K562 (cell line): ENCODE measurements at regions not wholly inside any gene's neighbourhood (a gene's known extent, or its start where the extent isn't known, plus 50 kb on each side); places are given as distances from the start of the nearest gene placed in this dataset.

Source experiments
- ATAC-seq: fragments of 200-7000 bp; cut with Tn5 transposase; 3 replicates; pipeline ENCODE4 v1.9.1; 2020; ENCODE audit warnings: moderate library complexity
- BruUV-seq: library from RNA; stranded (reverse); fragments of 400-500 nt; replicated peaks from 2 replicates; lab custom pipeline; 2021; lab: Mats Ljungman, UMichigan
- CTCF ChIA-PET: fragments of 300-600 bp; formaldehyde crosslinking; extraction: SDS; loops from one replicate; lab custom pipeline; 2021; ENCODE audit warnings: low intra/inter-chr PET ratio; lab: Yijun Ruan, JAX
- POLR2A ChIA-PET: fragments of 300-600, 350-650 bp; sonication (Branson Sonifier 250); formaldehyde crosslinking; extraction: SDS; loops from one replicate; lab custom pipeline; 2021; ENCODE audit warnings: antibody characterized with exemption, inconsistent platforms; lab: Yijun Ruan, JAX
- DNase-seq, 4 experiments: peaks; one replicate each; pipeline versions ENCODE4 v3.0.0 to v3.0.0-alpha.2; 2011 to 2018; ENCODE audit warnings: low spot score in 3 of 4, mixed read lengths in 3 of 4; ENCODE audit errors: extremely low read depth in 1 of 4
- FAIRE-seq: peaks from 2 replicates; lab custom pipeline; 2011; peaks lifted over from hg19 to GRCh38; lab: Jason Lieb, UNC
- H2AFZ ChIP-seq: 2 replicates; pipeline ENCODE4 v1.6.0; 2011; ENCODE audit warnings: low read depth, low read length, control low read depth, inconsistent platforms
- H3K27ac ChIP-seq: fragments of 200-600 bp; 3 replicates; pipeline ENCODE4 v1.8.0; 2011; ENCODE audit warnings: low read depth, mild to moderate bottlenecking, control low read depth, inconsistent platforms, low read length, moderate library complexity, mixed read lengths; ENCODE audit errors: extremely low read depth
- H3K27me3 ChIP-seq, 2 experiments: fragments of 300-600 bp in 1 of 2; 2 replicates in 1 of 2; 3 replicates in 1 of 2; pipeline versions ENCODE4 v1.6.0 to v1.8.0; 2011; ENCODE audit warnings: inconsistent platforms in 2 of 2, low read length in 2 of 2, mild to moderate bottlenecking in 1 of 2, mixed read lengths in 1 of 2, moderate library complexity in 1 of 2; ENCODE audit not compliant: control insufficient read depth in 2 of 2, insufficient read depth in 2 of 2
- H3K36me3 ChIP-seq: fragments of 300-600 bp; 3 replicates; pipeline ENCODE4 v1.8.0; 2011; ENCODE audit warnings: mild to moderate bottlenecking, low read length, inconsistent platforms; ENCODE audit not compliant: control insufficient read depth, insufficient read depth
- H3K4me1 ChIP-seq, 2 experiments: fragments of 200-600 bp in 1 of 2; replicated peaks in 1 of 2; 2 replicates in 1 of 2; 3 replicates in 1 of 2; pipeline versions ENCODE4 v1.5.1 to v1.8.0; 2011; ENCODE audit warnings: inconsistent platforms in 2 of 2, low read length in 2 of 2, mild to moderate bottlenecking in 1 of 2, mixed read lengths in 1 of 2, moderate library complexity in 1 of 2; ENCODE audit not compliant: control insufficient read depth in 2 of 2, insufficient read depth in 2 of 2
- H3K4me2 ChIP-seq: 2 replicates; pipeline ENCODE4 v1.6.1; 2011; ENCODE audit warnings: low read length, control low read depth, inconsistent platforms, mixed read lengths; ENCODE audit not compliant: insufficient read depth
- H3K4me3 ChIP-seq: fragments of 200-600 bp; sonication (generic), shearing (Covaris generic); 2 replicates; pipeline ENCODE4 v1.5.1; 2016; ENCODE audit warnings: control low read depth, inconsistent platforms
- H3K79me2 ChIP-seq: fragments of 200-600 bp; 3 replicates; pipeline ENCODE4 v1.8.0; 2011; ENCODE audit warnings: low read length, inconsistent platforms; ENCODE audit not compliant: control insufficient read depth, insufficient read depth
- H3K9ac ChIP-seq, 2 experiments: 2 replicates each; pipeline versions ENCODE4 v1.6.0 to v1.6.1; 2011; ENCODE audit warnings: low read depth in 2 of 2, low read length in 2 of 2, control low read depth in 1 of 2, inconsistent platforms in 1 of 2, mild to moderate bottlenecking in 1 of 2, mixed read lengths in 1 of 2; ENCODE audit not compliant: insufficient read depth in 1 of 2
- H3K9me1 ChIP-seq: one replicate; pipeline ENCODE4 v1.6.0; 2011; ENCODE audit warnings: inconsistent platforms, mild to moderate bottlenecking, low read length, moderate library complexity; ENCODE audit not compliant: control insufficient read depth, insufficient read depth
- H3K9me3 ChIP-seq: replicated peaks from 2 replicates; pipeline ENCODE4 v1.5.1; 2011; ENCODE audit warnings: low read depth, low read length, inconsistent platforms; ENCODE audit not compliant: control insufficient read depth, insufficient read depth
- H4K20me1 ChIP-seq: replicated peaks from 2 replicates; pipeline ENCODE4 v1.6.1; 2011; ENCODE audit warnings: low read length, inconsistent platforms, mixed read lengths; ENCODE audit not compliant: control insufficient read depth, insufficient read depth
- ADNP ChIP-seq: fragments of 200-800 bp; sonication (Bioruptor generic); IDR thresholded peaks from 2 replicates; pipeline ENCODE4 v1.6.1; 2016; ENCODE audit warnings: missing genetic modification characterization, missing compliant biosample characterization
- C11orf30 ChIP-seq: fragments of 450-650 bp; IDR thresholded peaks from 2 replicates; pipeline ENCODE4 v1.6.1; 2016; ENCODE audit warnings: low read depth, mild to moderate bottlenecking
- DNMT1 ChIP-seq: fragments of 450-650 bp; IDR thresholded peaks from 2 replicates; pipeline ENCODE4 v1.6.1; 2016; ENCODE audit warnings: antibody characterized with exemption, mild to moderate bottlenecking
- E2F3 ChIP-seq: fragments of 250-450 bp; sonication (Bioruptor Pico); IDR thresholded peaks from 2 replicates; pipeline ENCODE4 v1.4.0; 2020; ENCODE audit warnings: mild to moderate bottlenecking
- MCM7 ChIP-seq, 2 experiments: fragments of 450-650 bp; IDR thresholded peaks; 2 replicates each; pipeline ENCODE4 v1.6.1; 2016 to 2018
- NCOR1 ChIP-seq: fragments of 450-650 bp; IDR thresholded peaks from 2 replicates; pipeline ENCODE4 v1.6.1; 2016; ENCODE audit warnings: mild to moderate bottlenecking, moderate library complexity
- PRDM10 ChIP-seq: fragments of 450-650 bp; IDR thresholded peaks from 2 replicates; pipeline ENCODE4 v1.6.1; 2018; ENCODE audit not compliant: partially characterized antibody
- USF2 ChIP-seq: sonication (generic); formaldehyde crosslinking; IDR thresholded peaks from 2 replicates; pipeline ENCODE4 v1.5.0; 2020; ENCODE audit warnings: missing genetic modification reagents
- ZNF24 ChIP-seq: fragments of 450-650 bp; IDR thresholded peaks from 2 replicates; pipeline ENCODE4 v1.6.1; 2016
- ZNF316 ChIP-seq: fragments of 450-650 bp; IDR thresholded peaks from 2 replicates; pipeline ENCODE4 v1.6.1; 2016
- ZNF347 ChIP-seq: fragments of 450-650 bp; formaldehyde crosslinking; IDR thresholded peaks from 2 replicates; pipeline ENCODE4 v1.4.0; 2020; ENCODE audit warnings: low read depth, mild to moderate bottlenecking, moderate library complexity
- ZNF696 ChIP-seq: fragments of 250-450 bp; sonication (Bioruptor Pico); conservative IDR thresholded peaks from 2 replicates; pipeline ENCODE4 v1.4.0; 2020; ENCODE audit warnings: mild to moderate bottlenecking, moderate library complexity
- WGBS: fragments of 100-300 bp; shearing (Covaris generic); methylation state at CpG from one replicate; pipeline ENCODE4 v1.1.6; 2016; ENCODE audit warnings: low coverage, mixed read lengths; ENCODE audit not compliant: insufficient coverage; ENCODE audit errors: missing lambda C conversion rate; 5-methylcytosine and 5-hydroxymethylcytosine counted together
- in situ Hi-C: fragments of 300-500 bp; cut with MboI; formaldehyde crosslinking; loops from 4 replicates; pipeline ENCODE4 v1.15.0; 2018; ENCODE audit warnings: inconsistent platforms, mixed read lengths
- intact Hi-C: fragments of 100-400 bp; cut with micrococcal nuclease; formaldehyde crosslinking; loops from 2 replicates; pipeline ENCODE4 v1.14.2; 2022

- 19% methylated on average over 3 of the region's 3 CpGs for WGBS
- Histone ChIP-seq H3K9ac (no peak overlapping the region), H3K27me3 (no peaks in the 10 kb centered on the region), H3K9me3 (no peaks in the 10 kb centered on the region), H4K20me1 (no peaks in the 10 kb centered on the region), H3K4me3 (no peak overlapping the region), H3K4me2 (no peak overlapping the region), H3K79me2 (no peaks in the 10 kb centered on the region), H3K27ac (no peak overlapping the region), H3K36me3 (no peaks in the 10 kb centered on the region), H2AFZ (no peak overlapping the region), H3K4me1 (0 out of 5 replicates have a peak, but pooled peaks cover 0 to 2% of the 10 kb centered on the region in 2 experiments), H3K9me1 (no peaks in the 10 kb centered on the region)
- no peak for FAIRE-seq
- intact Hi-C loops (no loop called here), in situ Hi-C loops (no loop called here)
- CTCF ChIA-PET: no interaction called here
- BruUV-seq: no TSS peak
- POLR2A ChIA-PET: no interaction called here
- no peak for ATAC-seq
- DNase-seq: no peak
- TF ChIP-seq PRDM10: no peak
- no peak for TF ChIP-seq ZNF24
- TF ChIP-seq ADNP (tag): no peak
- no peak for TF ChIP-seq ZNF696 (CRISPR knock-in tag)
- TF ChIP-seq E2F3 (CRISPR knock-in tag): no peak
- no peak for TF ChIP-seq NCOR1
- peak; percentile 15; the same call in 1 of the 2 replicates for TF ChIP-seq C11orf30
- peak; percentile 59 for TF ChIP-seq ZNF316
- no peak for TF ChIP-seq DNMT1
- TF ChIP-seq ZNF347 (CRISPR knock-in tag): no peak
- no peak for TF ChIP-seq MCM7 (IDR thresholded peaks at IDR 0.05)
- TF ChIP-seq USF2 (CRISPR knock-in tag): no peak
These were observed 82.4 kb upstream of the ACSL3 start for GRCh38 chr2:222778400-222778799.
